ENCODE measurements at regions not wholly inside any gene's neighbourhood (a gene's known extent, or its start where the extent isn't known, plus 50 kb on each side); places are given as distances from the start of the nearest gene placed in this dataset.
"Not testable (repeated sequence)": the region's sequence is repeated elsewhere in the genome, so short reads cannot be mapped to it uniquely, and the experiment has no call there.

GRCh38 chr17:83155128-83156121 lies 76.0 kb downstream of the METRNL start:
- no peak overlapping the region for H3K4me3 ChIP-seq (ENCODE audit: low read depth, low read length)
- DNase-seq (ENCODE audit: low read depth), result peak; percentile 48

GRCh38 chr17:83156408-83156807 lies 77.0 kb downstream of the METRNL start:
- H3K4me3 ChIP-seq (ENCODE audit: low read depth, low read length), result no peak overlapping the region
- no peak for DNase-seq (ENCODE audit: low read depth)

- no peak for DNase-seq (ENCODE audit: low read depth)
- H3K4me3 ChIP-seq (ENCODE audit: low read depth, low read length), result no peak overlapping the region
These were observed 80.0 kb downstream of the METRNL start for GRCh38 chr17:83159204-83160049.

- H3K4me3 ChIP-seq (ENCODE audit: low read depth, low read length), result no peak overlapping the region
These were observed 81.3 kb downstream of the METRNL start for GRCh38 chr17:83160443-83161297.

GRCh38 chr17:83161298-83162034 lies 82.1 kb downstream of the METRNL start:
- no peak overlapping the region for H3K4me3 ChIP-seq (ENCODE audit: low read depth, low read length)

More at GRCh38 chr17:83160443-83161297, 81.3 kb downstream of the METRNL start:
- no peak for DNase-seq (ENCODE audit: low read depth)

GRCh38 chr17:83162035-83162745 lies 82.8 kb downstream of the METRNL start:
- no peak for DNase-seq (ENCODE audit: low read depth)
- H3K4me3 ChIP-seq (ENCODE audit: low read depth, low read length), result no peak overlapping the region

More at GRCh38 chr17:83161298-83162034, 82.1 kb downstream of the METRNL start:
- peak; percentile 53 for DNase-seq (ENCODE audit: low read depth)

GRCh38 chr17:83164490-83164889 lies 85.1 kb downstream of the METRNL start:
- DNase-seq (ENCODE audit: low read depth), result no peak
- H3K4me3 ChIP-seq (ENCODE audit: low read depth, low read length), result no peak overlapping the region

GRCh38 chr17:83170571-83171260 lies 91.3 kb downstream of the METRNL start:
- no peak for DNase-seq (ENCODE audit: low read depth)
- no peak overlapping the region for H3K4me3 ChIP-seq (ENCODE audit: low read depth, low read length)

- no peak for DNase-seq (ENCODE audit: low read depth)
These were observed 92.3 kb downstream of the METRNL start for GRCh38 chr17:83171661-83172060.

GRCh38 chr17:83172099-83172498 lies 92.7 kb downstream of the METRNL start:
- not testable (repeated sequence) for H3K4me3 ChIP-seq (ENCODE audit: low read depth, low read length); DNase-seq (ENCODE audit: low read depth)

More at GRCh38 chr17:83171661-83172060, 92.3 kb downstream of the METRNL start:
- no peak overlapping the region for H3K4me3 ChIP-seq (ENCODE audit: low read depth, low read length)

GRCh38 chr17:83172646-83173045 lies 93.2 kb downstream of the METRNL start:
- DNase-seq (ENCODE audit: low read depth); H3K4me3 ChIP-seq (ENCODE audit: low read depth, low read length): not testable (repeated sequence)

GRCh38 chr17:83173180-83173913 lies 93.9 kb downstream of the METRNL start:
- not testable (repeated sequence) for DNase-seq (ENCODE audit: low read depth); H3K4me3 ChIP-seq (ENCODE audit: low read depth, low read length)

- H3K4me3 ChIP-seq (ENCODE audit: low read depth, low read length), result no peak overlapping the region
- no peak for DNase-seq (ENCODE audit: low read depth)
These were observed 94.5 kb downstream of the METRNL start for GRCh38 chr17:83173914-83174361.

GRCh38 chr17:83174362-83175118 lies 95.1 kb downstream of the METRNL start:
- H3K4me3 ChIP-seq (ENCODE audit: low read depth, low read length), result no peak overlapping the region
- peak; percentile 48 for DNase-seq (ENCODE audit: low read depth)

GRCh38 chr17:83175119-83175821 lies 95.9 kb downstream of the METRNL start:
- no peak overlapping the region for H3K4me3 ChIP-seq (ENCODE audit: low read depth, low read length)
- no peak for DNase-seq (ENCODE audit: low read depth)
